ENCODE measurements at regions not wholly inside any gene's neighbourhood (a gene's known extent, or its start where the extent isn't known, plus 50 kb on each side); places are given as distances from the start of the nearest gene placed in this dataset.
"Not testable (repeated sequence)": the region's sequence is repeated elsewhere in the genome, so short reads cannot be mapped to it uniquely, and the experiment has no call there.

DNA sequence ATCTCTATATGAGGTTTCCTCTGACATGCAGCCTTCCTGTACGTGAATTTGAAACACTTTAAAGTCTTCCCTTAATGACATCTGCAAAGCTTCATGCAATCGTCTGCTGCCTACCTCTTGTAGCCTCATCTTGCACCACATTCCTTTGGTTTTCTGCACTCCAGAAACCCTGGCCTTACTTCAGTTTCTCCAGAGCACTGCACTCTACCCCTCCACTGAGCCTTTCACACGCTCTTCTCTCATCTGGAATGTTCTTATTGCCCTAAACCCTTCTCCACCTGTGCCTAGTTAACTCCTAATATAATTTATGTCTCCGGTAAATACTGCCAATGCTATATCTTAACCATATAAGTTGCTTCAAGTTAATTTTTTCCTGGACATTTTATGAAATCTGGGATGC lies 168.8 kb upstream of the SLC27A6 start:
- DNase-seq, result no peak

DNA sequence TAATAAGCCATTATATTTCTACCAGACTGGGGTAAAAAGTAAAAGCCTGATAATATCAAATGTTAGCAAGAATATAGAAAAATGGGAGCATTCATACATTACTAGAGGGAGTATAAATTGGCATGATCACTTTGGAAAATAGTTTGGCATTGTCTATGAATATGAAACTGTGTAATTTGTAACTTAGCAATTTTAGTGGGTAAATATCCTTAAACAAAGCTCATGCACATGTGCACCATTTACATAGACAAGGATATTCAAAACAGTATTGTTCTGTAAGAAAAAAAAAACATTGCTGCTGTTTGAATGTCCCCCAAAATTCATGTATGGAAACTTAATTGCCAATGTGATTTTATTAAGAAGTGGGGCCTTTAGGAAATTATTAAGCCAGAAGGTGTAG lies 166.4 kb upstream of the SLC27A6 start:
- no peak for DNase-seq

- no peak for DNase-seq
These were observed 165.3 kb upstream of the SLC27A6 start for GRCh38 chr5:128799945-128800344.

- DNase-seq, result no peak
These were observed 164.9 kb upstream of the SLC27A6 start for GRCh38 chr5:128800377-128800776.

- no peak for DNase-seq
These were observed 151.8 kb upstream of the SLC27A6 start for GRCh38 chr5:128813317-128814070.

GRCh38 chr5:128815201-128815600 lies 150.1 kb upstream of the SLC27A6 start:
- DNase-seq, result no peak

DNA sequence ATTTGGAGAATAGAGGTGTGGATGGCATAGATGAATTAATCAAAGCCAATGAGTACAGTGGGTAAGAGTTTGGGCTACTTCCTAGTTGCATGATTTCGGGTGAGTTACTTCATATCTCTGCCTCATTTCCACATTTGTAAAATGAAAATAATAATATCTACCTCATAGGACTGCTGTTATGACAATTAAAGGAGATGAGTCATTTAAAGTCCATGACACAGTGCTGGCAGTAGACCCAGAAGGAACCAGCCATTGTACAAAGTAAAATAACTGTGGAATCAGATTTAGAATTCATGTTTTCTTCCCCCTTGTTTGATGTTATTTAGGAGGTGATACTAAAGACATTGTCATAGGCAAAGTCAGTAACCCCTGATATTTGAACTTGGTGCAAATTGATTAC lies 139.5 kb upstream of the SLC27A6 start:
- no peak for DNase-seq

- no peak for DNase-seq
These were observed 139.0 kb upstream of the SLC27A6 start for GRCh38 chr5:128826275-128826674.

- DNase-seq, result no peak
These were observed 128.7 kb upstream of the SLC27A6 start for GRCh38 chr5:128836571-128836970.

- no peak for DNase-seq
These were observed 126.7 kb upstream of the SLC27A6 start for GRCh38 chr5:128838623-128839022.

GRCh38 chr5:128842241-128842640 lies 123.0 kb upstream of the SLC27A6 start:
- DNase-seq, result no peak

- no peak for DNase-seq
These were observed 120.8 kb upstream of the SLC27A6 start for GRCh38 chr5:128844354-128844923.

GRCh38 chr5:128850049-128850448 lies 115.2 kb upstream of the SLC27A6 start:
- DNase-seq, result no peak

DNA sequence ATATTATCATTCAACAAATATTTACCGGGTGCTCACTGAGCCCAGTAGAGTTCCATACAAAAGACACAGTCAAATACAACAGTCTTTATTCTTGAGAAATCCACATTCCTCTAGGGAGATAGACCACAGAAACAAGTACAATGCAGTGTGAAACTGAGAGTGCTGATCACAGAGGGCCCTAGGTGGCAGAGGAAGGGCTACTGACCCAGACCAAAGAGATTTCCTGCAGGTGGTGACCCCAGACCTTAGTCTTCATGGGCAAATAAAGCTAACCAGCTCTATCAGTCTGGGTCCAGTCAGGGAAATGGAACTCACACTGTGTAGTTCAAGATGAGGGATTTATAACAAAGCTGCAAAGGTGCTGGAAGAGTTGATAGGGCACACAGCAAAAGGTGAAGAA lies 110.4 kb upstream of the SLC27A6 start:
- no peak for DNase-seq

DNA sequence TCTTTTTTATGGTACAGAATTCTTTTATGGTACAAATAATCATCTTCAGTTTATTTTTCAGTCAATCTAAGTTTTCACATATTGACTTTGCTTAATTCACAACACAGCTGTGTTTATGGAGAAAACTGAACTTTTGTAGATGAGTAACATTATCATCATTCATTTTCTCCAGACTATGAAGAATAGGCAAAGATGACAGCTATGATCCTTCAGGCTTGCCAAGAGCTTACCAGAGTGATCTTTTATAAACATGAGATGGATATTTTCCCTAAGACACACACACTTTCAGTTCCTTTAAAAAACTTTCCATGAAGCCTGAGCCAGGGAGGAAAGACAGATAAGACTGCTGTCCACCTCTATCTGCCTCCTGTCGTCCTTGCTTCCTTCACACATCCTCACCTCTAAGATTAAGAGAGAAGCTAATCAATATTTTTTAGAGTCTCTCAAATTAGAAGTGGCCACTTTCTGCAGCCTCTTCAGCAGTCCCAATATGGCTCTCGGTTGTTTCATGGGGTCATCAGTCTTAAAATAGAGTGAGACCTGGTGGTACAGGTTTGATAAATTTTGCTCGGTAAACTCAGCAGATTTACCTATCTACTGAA lies 108.1 kb upstream of the SLC27A6 start:
- DNase-seq, result no peak

DNA sequence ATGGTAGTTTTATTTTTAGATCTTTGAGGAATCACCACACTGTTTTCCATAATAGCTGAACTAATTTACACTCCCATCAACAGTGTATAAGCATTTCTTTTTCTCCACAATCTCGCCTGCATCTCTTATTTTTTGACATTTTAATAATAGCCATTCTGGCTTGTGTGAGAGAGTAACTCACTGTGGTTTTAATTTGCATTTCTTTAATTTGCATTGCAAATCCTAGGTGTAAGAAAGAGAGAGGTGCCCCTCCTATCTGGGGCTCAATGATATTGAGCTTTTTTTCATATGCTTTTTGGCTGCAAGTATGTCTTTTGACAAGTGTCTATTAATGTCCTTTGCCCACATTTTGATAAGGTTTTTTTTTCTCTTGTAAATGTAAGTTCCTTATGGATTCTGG lies 106.3 kb upstream of the SLC27A6 start:
- no peak for DNase-seq

GRCh38 chr5:128861155-128861554 lies 104.1 kb upstream of the SLC27A6 start:
- not testable (repeated sequence) for DNase-seq

DNA sequence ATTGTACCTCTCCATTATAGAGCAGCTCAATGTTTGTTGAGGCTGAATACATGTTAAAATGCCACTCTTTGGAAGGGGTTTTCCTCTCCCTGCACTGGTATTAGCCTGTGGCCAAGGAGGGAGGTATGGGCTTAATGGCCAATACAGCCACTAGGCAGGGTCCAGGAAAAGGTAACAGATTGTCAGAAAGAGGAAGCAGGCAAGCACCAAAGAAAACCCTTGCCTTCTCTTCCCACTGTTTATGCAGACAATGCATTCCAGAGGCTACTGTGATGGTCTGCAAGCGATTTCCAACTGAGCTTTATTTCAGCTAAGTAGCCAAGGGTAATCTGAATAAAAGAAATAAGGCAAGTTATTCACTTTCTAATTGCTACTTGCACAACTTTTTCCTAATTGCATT lies 95.3 kb upstream of the SLC27A6 start:
- DNase-seq, result no peak

DNA sequence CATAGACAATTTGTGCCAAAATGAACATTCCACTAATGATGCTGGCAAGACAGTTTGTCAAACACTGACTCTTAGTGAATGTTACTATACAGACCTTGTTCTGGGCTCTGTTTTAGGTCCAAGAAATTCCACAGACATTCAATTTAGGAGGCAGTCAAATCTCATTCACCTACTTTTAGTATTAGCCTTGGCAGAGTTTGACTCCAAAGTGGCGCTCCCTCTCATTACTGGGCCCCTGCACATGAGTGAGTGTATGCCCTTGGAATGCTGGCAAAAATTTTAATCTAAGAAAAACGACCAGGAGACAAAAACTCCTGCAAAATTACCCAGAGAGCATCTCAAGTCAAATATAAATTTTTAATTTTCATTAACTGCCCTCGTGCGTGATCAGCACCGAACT lies 94.9 kb upstream of the SLC27A6 start:
- no peak for DNase-seq

DNA sequence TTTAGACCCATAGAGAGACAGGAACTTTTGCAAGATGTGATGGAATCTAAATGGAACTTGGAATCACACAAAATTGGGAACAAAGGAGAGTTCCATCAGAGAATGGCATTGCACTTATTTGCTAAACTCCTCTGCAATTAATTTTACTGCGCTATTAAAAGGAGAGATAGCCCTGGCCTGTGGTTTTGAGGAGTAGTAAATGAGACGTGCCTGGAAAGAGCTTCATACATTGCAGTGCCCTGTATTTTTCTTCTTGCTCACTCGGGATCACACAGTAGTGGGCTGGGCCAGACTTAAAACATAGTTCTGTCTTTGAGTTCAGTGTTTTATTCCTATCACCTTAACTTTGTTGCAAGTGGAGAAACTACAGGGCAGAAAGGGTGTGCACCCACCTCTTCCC lies 94.4 kb upstream of the SLC27A6 start:
- DNase-seq, result no peak

DNA sequence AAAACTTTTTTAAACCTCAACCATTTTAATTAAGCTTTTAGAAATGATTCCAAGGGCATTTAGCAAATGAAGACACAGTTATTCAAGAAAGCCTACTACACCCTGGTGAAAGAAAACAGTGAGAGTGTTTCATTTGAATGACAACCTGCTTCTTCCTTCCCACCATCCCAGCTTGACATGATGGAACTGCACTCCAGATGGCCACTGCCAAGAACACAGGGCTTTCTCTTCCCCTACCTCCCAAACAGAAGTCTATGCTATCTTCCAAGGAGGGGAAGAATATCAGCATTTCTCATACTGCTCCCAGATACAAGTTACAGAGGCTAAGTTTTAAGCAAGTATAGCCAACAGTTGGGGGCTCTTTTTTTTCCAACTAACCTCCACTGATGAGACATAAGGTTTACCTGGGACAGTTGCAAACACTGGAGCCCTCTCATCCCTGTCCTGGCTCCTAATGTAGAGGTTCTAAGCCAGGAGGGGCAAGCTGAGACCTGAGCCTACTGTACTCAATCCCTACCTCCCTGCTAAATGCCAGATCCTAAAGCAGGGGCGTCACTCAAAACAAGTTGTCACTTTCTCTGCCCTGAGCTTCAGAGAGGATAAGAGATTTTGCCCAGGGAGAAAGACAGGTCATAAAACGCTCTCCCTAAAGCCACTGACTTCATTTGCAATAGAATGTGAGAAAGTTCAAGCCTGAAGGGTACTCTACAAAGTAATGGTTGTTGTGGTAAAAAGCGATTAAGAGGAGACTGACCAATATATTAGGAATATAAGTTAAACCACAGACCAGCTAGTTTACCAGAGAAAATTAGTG lies 88.5 kb upstream of the SLC27A6 start:
- no peak for DNase-seq

GRCh38 chr5:128877476-128877875 lies 87.8 kb upstream of the SLC27A6 start:
- DNase-seq, result no peak

All from amygdala (tissue), 56 donors.